Stomach (tissue), 4 donors: ENCODE measurements at regions not wholly inside any gene's neighbourhood (a gene's known extent, or its start where the extent isn't known, plus 50 kb on each side); places are given as distances from the start of the nearest gene placed in this dataset.

Experiments
- EP300 ChIP-seq: sonication (generic); formaldehyde crosslinking; IDR thresholded peaks from one replicate; pipeline ENCODE4 v1.6.1; 2017; ENCODE audit warnings: antibody characterized with exemption
- POLR2A ChIP-seq, 4 donors: fragments of 450-650 bp; IDR thresholded peaks; one replicate each; pipeline ENCODE4 v1.6.1; 2016; ENCODE audit warnings: antibody characterized with exemption in 4 of 4, control low read depth in 2 of 4, mild to moderate bottlenecking in 1 of 4, moderate library complexity in 1 of 4
- TF ChIP-seq, protein P1 (sequence below), 7 experiments: fragments of 450-650 bp in 4 of 7; fragments of 200-600 bp in 3 of 7; sonication (generic) in 3 of 7; IDR thresholded peaks; one replicate each; pipeline ENCODE4 v1.5.1; 2016 to 2019; ENCODE audit warnings: antibody characterized with exemption in 7 of 7, control low read depth in 2 of 7, mild to moderate bottlenecking in 1 of 7

DNA sequence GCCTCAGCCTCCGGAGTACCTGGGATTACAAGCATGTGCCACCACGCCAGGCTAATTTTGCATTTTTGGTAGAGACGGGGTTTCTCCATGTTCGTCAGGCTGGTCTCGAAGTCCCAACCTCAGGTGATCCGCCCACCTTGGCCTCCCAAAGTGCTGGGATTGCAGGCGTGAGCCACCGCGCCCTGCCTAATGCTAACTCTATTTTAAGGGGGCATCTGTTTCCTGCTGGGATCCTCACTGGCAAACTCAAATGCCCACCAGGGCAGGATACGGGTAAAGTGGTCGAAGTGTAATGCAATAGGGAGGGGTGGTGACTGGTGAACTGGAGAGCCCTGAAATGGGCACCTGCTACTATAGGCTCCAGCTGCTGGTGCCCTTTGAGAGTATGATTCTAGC is 131.9 kb upstream of the ZNF217 start:
- TF ChIP-seq, protein P1, sequence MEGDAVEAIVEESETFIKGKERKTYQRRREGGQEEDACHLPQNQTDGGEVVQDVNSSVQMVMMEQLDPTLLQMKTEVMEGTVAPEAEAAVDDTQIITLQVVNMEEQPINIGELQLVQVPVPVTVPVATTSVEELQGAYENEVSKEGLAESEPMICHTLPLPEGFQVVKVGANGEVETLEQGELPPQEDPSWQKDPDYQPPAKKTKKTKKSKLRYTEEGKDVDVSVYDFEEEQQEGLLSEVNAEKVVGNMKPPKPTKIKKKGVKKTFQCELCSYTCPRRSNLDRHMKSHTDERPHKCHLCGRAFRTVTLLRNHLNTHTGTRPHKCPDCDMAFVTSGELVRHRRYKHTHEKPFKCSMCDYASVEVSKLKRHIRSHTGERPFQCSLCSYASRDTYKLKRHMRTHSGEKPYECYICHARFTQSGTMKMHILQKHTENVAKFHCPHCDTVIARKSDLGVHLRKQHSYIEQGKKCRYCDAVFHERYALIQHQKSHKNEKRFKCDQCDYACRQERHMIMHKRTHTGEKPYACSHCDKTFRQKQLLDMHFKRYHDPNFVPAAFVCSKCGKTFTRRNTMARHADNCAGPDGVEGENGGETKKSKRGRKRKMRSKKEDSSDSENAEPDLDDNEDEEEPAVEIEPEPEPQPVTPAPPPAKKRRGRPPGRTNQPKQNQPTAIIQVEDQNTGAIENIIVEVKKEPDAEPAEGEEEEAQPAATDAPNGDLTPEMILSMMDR (IDR thresholded peaks at IDR 0.05) = no peak
- TF ChIP-seq EP300 = no peak
- TF ChIP-seq POLR2A (IDR thresholded peaks at IDR 0.05) = no peak
